C4-2B (cell line): ENCODE measurements at regions not wholly inside any gene's neighbourhood (a gene's known extent, or its start where the extent isn't known, plus 50 kb on each side); places are given as distances from the start of the nearest gene placed in this dataset.
"Not testable (repeated sequence)": the region's sequence is repeated elsewhere in the genome, so short reads cannot be mapped to it uniquely, and the experiment has no call there.

Experiments
- H3K27ac ChIP-seq: fragments of 450-650 bp; 2 replicates; pipeline ENCODE4 v1.5.1; 2017
- ZFX ChIP-seq: fragments of 450-650 bp; IDR thresholded peaks from 2 replicates; pipeline ENCODE4 v1.6.1; 2017
- TF ChIP-seq, protein P1 (sequence below): fragments of 450-650 bp; conservative IDR thresholded peaks from 2 replicates; pipeline ENCODE4 v1.5.1; 2017; ENCODE audit warnings: mild to moderate bottlenecking

DNA sequence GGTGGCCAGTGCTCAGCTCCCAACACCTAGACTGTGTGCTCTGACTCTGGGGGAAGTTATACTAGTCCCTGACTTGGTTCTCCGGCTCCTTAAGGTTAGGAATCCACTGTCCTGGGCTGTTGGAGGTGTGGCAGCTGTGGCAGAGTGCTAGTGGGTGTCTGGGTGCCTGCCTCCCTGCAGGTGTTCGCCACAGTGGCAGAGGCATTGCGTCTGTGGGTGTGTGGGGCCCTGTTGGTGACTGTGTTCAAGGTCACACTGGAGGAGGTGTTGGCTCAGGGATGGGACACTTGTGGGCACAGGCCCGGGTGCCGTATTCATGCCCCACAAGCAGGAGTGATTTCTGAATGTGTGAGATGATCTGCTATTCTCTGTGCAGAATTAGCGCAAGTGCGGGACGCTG is 467.4 kb downstream of the TMEM121 start:
- H3K27ac ChIP-seq = no peak overlapping the region
- TF ChIP-seq, protein P1, sequence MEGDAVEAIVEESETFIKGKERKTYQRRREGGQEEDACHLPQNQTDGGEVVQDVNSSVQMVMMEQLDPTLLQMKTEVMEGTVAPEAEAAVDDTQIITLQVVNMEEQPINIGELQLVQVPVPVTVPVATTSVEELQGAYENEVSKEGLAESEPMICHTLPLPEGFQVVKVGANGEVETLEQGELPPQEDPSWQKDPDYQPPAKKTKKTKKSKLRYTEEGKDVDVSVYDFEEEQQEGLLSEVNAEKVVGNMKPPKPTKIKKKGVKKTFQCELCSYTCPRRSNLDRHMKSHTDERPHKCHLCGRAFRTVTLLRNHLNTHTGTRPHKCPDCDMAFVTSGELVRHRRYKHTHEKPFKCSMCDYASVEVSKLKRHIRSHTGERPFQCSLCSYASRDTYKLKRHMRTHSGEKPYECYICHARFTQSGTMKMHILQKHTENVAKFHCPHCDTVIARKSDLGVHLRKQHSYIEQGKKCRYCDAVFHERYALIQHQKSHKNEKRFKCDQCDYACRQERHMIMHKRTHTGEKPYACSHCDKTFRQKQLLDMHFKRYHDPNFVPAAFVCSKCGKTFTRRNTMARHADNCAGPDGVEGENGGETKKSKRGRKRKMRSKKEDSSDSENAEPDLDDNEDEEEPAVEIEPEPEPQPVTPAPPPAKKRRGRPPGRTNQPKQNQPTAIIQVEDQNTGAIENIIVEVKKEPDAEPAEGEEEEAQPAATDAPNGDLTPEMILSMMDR = no peak
- no peak for TF ChIP-seq ZFX

DNA sequence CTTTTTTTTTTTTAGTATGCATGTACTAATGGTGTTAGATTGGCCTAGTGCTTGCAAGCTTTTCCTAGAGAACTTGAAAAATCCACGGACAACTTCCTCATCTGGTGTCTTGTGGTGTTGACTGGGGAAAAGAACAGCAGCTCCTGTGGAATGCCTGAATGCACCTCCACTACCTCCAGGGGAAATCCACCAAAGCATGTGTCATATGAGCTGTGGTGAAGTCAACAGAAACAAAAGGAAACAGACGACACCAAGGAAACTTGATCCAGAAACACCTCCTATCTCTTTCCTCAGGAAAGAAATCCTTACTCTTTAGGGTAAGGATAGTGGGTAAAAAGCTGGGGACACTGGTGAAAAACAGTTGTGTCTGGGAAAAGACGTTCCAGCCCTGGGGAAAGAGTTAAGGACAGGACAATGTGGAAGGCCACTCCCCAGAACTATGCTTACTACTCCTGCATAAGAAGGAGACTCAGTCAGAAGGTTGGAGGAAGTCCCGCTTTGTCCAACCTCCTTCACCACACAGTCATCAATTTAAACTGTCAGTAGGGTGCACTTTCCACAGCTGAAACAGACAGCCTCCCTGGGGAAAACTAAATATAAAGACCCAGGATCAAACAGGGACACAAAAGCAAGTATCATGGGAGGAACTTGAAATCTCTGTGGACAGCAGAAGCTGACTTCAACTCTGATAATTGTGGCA is 468.8 kb downstream of the TMEM121 start:
- H3K27ac ChIP-seq = not testable (repeated sequence)

DNA sequence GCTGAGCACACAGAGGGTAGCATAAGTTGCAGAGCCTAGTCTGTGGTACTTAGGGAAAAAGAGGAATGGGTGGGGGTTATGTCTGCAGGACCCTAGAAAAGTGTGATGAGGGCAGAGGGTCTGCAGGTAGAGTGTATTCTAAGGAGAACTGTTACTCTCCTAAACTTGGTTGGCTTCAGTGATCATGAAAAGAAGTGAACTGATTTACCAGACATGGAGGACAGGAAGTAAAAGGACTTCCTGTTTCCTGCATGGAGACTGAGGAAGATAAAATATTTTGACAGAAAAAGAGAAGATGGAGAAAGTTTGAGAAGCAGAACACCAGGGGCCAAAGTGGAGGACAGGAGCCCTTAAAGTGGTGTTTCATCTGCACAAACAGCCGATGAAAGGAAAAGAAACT is 472.2 kb downstream of the TMEM121 start:
- not testable (repeated sequence) for H3K27ac ChIP-seq

DNA sequence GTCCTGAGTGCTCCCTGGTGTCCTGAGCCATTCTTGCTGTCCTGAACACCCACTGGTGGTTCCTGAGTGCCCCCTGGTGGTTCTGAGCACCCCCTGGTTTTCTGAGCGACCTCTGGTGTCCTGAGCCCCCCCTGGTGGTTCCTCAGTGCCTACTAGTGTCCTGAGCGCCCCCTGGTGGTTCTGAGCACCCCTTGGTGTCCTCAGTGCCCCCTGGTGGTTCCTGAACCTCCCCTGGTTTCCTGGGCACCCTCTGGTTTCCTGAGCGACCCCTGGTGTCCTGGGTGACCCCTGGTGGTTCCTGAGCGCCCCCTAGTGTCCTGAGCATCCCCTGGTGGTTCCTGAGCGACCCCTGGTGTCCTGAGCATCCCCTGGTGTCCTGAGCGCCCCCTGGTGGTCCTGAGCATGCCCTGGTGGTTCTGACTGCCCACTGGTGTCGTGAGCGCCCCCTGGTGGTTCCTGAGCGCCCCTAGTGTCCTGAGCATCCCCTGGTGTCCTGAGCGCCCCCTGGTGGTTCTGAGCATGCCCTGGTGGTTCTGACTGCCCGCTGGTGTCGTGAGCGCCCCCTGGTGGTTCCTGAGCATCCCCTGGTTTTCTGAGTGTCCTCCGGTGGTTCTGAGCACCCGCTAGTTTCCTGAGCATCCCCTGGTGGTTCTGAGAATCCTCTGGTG is 473.1 kb downstream of the TMEM121 start:
- TF ChIP-seq, protein P1 = peak; percentile 62
- TF ChIP-seq ZFX = no peak
- no peak overlapping the region for H3K27ac ChIP-seq

DNA sequence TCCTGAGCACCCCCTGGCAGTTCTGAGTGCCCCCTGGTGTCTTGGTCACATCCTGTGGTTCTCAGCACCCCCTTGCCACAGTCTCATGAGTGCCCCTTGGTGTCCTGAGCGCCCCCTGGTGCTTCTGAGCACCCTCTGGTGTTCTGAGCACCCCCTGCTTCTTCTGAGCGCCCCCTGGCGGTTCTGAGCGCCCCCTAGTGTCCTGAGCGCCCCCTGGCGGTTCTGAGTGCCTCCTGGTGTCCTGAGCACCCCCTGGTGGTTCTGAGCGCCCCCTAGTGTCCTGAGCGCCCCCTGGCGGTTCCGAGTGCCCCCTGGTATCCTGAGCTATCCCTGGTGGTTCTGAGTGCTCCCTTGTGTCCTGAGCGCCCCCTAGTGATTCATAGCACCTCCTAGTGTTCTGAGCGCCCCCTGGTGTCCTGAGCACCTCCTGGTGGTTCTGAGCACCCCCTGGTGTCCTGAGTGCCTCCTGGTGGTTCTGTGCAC is 473.7 kb downstream of the TMEM121 start:
- not testable (repeated sequence) for H3K27ac ChIP-seq
- TF ChIP-seq, protein P1 = peak; percentile 31; the same call in 1 of the 2 replicates

DNA sequence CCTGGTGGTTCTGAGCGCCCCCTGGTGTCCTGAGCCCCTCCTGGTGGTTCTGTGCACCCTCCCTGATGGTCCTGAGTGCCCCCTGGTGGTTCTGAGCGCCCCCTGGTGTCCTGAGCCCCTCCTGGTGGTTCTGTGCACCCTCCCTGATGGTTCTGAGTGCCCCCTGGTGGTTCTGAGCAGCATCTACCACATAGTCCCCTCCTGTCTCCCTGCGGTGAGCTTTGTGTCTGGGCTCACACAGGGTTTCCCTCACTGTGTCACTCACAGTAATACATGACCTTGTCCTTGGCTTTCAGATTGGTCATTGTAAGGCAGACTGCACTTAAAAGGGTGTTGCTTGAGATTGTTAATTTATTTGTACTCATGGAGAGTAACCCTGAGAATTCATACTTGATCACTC is 474.9 kb downstream of the TMEM121 start:
- not testable (repeated sequence) for H3K27ac ChIP-seq

DNA sequence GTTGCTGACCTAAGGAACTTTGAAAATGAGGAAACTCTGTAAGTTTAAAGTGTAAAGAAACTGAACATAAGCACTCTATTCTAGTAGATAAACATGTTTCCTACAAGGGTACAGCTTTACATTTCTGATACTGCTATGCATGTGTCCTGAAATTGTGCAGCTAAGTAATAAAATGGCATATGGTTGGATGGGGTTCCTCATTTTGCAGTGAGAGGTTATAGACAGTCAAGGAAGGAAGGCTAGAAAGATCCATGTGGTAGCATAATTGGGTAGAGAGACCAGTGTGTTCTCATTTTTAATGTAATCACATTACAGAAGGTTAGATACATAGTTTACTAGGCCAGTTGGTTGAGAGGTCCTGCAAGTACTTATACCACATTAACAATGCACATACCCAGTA is 477.0 kb downstream of the TMEM121 start:
- H3K27ac ChIP-seq = no peak overlapping the region
- TF ChIP-seq, protein P1 = no peak
- no peak for TF ChIP-seq ZFX

DNA sequence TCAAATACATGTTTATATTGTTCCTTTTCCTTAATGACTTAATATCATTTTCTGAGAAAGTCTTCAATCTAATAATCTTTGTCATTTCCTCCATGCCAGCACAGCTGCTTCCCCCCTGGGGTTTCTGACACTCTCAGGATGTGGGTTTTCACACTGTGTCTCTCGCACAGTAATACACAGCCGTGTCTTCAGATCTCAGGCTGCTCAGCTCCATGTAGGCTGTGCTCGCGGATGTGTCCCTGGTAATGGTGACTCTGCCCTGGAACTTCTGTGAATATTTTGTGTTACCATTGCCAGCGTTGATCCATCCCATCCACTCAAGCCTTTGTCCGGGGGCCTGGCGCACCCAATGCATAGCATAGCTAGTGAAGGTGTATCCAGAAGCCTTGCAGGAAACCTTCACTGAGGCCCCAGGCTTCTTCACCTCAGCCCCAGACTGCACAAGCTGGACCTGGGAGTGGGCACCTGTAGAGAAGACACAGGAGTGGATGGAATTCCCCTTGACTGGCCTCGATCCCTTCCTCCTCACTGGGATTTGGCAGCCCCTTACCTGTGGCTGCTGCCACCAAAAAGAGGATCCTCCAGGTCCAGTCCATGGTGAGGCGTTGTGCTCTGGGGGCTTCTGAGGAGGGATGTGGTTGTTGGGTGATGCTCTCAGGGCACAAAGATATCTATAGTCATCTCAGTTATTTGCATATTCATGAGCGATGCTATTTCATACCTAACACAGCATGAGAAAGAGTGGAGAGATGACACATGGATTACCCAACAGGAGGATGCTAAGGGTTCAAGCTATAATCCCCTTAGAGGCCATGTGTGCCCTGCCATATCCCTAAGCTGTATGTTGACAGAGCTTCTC is 478.8 kb downstream of the TMEM121 start:
- not testable (repeated sequence) for H3K27ac ChIP-seq

DNA sequence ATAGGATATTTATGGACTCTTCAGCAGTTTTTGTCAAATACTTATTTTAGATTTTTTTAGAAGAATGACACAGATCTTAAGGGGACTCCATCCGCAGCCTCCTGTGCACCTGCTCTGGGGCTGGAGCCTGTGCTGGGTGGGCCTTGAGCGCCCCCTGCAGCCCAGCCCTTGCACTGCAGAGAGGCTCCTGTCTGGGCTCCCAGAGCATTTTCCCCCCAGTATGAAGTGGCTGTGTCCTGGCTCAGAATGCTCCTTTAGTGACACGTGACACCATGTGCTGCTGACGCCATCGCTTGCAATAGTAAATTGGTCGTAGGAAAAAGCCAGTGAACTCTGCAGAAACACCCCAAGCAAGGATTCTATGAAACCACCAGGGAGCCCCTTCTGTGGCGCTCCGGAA is 479.7 kb downstream of the TMEM121 start:
- not testable (repeated sequence) for H3K27ac ChIP-seq
- TF ChIP-seq, protein P1 = peak; percentile 84

DNA sequence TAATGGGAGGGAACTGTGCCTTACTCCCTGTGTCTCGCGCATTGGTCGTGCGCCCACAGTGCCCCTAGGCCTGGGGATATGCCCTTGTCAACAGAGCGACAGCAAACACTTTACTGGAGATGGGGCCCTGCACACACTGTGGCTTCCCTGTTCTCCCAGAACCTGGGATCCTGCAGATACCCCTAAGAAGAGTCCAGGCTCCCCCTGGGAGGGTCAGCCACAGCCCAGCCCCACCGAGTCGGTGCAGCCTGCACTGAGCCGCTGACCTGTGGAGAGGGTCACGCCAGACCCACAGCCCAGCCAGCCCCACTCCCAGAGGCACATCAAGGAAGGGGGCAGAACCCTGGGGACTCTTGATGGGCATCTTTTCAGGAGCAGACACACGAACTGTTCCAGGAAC is 480.3 kb downstream of the TMEM121 start:
- H3K27ac ChIP-seq = not testable (repeated sequence)
